NOMO-1 treated with dmso at 0.1 percent for 144 hours (cell line): ENCODE measurements at regions not wholly inside any gene's neighbourhood (a gene's known extent, or its start where the extent isn't known, plus 50 kb on each side); places are given as distances from the start of the nearest gene placed in this dataset.
A peak's percentile ranks its signal among the peaks of the same experiment; 100 is the strongest.

Experiments used
- DNase-seq: peaks from one replicate; lab custom pipeline; 2025; ENCODE audit not compliant: unreplicated experiment; lab: John Stamatoyannopoulos, UW

- no peak for DNase-seq
These were observed 270.0 kb downstream of the UACA start for GRCh38 chr15:70493376-70493775.

- DNase-seq: peak; percentile 91
These were observed 270.8 kb downstream of the UACA start for GRCh38 chr15:70492240-70493177.

- DNase-seq: no peak
These were observed 271.7 kb downstream of the UACA start for GRCh38 chr15:70491641-70492040.

GRCh38 chr15:70491201-70491621 is 272.1 kb downstream of the UACA start:
- DNase-seq: peak; percentile 41

GRCh38 chr15:70490838-70491155 is 272.6 kb downstream of the UACA start:
- no peak for DNase-seq

GRCh38 chr15:70490148-70490837 is 273.1 kb downstream of the UACA start:
- no peak for DNase-seq

GRCh38 chr15:70488941-70489848 is 274.2 kb downstream of the UACA start:
- no peak for DNase-seq

- peak; percentile 53 for DNase-seq
These were observed 275.3 kb downstream of the UACA start for GRCh38 chr15:70488002-70488605.

GRCh38 chr15:70487387-70487740 is 276.0 kb downstream of the UACA start:
- DNase-seq: no peak

GRCh38 chr15:70486451-70487386 is 276.6 kb downstream of the UACA start:
- DNase-seq: peak; percentile 97

- DNase-seq: no peak
These were observed 277.3 kb downstream of the UACA start for GRCh38 chr15:70486012-70486411.

- no peak for DNase-seq
These were observed 278.4 kb downstream of the UACA start for GRCh38 chr15:70484993-70485392.

- DNase-seq: no peak
These were observed 279.8 kb downstream of the UACA start for GRCh38 chr15:70483513-70483912.

GRCh38 chr15:70480196-70480856 is 283.0 kb downstream of the UACA start:
- peak; percentile 33 for DNase-seq

- DNase-seq: no peak
These were observed 283.6 kb downstream of the UACA start for GRCh38 chr15:70479785-70480184.

GRCh38 chr15:70479056-70479455 is 284.3 kb downstream of the UACA start:
- DNase-seq: no peak

GRCh38 chr15:70478251-70478990 is 284.9 kb downstream of the UACA start:
- DNase-seq: peak; percentile 54

- no peak for DNase-seq
These were observed 285.6 kb downstream of the UACA start for GRCh38 chr15:70477750-70478250.
